OCI-LY7 (cell line): ENCODE measurements at regions not wholly inside any gene's neighbourhood (a gene's known extent, or its start where the extent isn't known, plus 50 kb on each side); places are given as distances from the start of the nearest gene placed in this dataset.
"Not testable (repeated sequence)": the region's sequence is repeated elsewhere in the genome, so short reads cannot be mapped to it uniquely, and the experiment has no call there.

Source experiments
- EZH2phosphoT487 ChIP-seq: fragments of 200-600 bp; sonication (generic); IDR thresholded peaks from 2 replicates; pipeline ENCODE4 v1.6.1; 2018; ENCODE audit warnings: low read depth, borderline replicate concordance, mild to moderate bottlenecking, mixed run types, antibody characterized with exemption, low read length, moderate library complexity, mixed read lengths
- TF ChIP-seq, protein P1 (sequence below): fragments of 200-600 bp; sonication (generic); conservative IDR thresholded peaks from 2 replicates; pipeline ENCODE4 v1.5.1; 2014; ENCODE audit warnings: mild to moderate bottlenecking, antibody characterized with exemption, low read length, moderate library complexity, mixed read lengths

DNA sequence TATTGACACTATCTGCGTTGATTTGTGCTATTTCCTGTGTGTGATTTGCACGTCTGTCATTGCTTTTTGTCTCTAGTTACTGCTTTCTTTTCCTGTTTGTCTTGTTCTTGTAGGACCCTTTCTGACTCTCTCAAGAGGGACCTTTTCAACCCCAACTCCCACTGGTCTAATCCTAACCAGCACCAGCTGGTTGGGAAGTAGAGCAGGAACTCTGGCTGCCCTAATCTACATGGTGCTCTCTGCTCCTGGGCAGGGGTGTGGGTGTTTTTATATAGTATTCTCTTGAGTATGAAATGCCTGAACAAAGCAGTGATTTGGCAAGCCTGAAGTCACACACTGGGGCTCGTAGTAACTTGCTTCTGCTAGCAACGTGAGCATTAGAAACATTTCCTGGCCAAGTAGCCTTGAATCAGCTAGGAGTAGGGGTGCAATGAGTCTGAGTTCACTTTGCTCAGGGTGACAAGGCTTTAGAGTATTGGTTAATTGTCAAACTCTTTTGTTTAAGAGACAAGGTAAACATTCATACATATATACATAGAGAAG is 164.2 kb downstream of the TP53TG3F start:
- TF ChIP-seq, protein P1, sequence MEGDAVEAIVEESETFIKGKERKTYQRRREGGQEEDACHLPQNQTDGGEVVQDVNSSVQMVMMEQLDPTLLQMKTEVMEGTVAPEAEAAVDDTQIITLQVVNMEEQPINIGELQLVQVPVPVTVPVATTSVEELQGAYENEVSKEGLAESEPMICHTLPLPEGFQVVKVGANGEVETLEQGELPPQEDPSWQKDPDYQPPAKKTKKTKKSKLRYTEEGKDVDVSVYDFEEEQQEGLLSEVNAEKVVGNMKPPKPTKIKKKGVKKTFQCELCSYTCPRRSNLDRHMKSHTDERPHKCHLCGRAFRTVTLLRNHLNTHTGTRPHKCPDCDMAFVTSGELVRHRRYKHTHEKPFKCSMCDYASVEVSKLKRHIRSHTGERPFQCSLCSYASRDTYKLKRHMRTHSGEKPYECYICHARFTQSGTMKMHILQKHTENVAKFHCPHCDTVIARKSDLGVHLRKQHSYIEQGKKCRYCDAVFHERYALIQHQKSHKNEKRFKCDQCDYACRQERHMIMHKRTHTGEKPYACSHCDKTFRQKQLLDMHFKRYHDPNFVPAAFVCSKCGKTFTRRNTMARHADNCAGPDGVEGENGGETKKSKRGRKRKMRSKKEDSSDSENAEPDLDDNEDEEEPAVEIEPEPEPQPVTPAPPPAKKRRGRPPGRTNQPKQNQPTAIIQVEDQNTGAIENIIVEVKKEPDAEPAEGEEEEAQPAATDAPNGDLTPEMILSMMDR, result not testable (repeated sequence)
- TF ChIP-seq EZH2phosphoT487, result not testable (repeated sequence)
